GM21619 (cell line): ENCODE measurements at regions not wholly inside any gene's neighbourhood (a gene's known extent, or its start where the extent isn't known, plus 50 kb on each side); places are given as distances from the start of the nearest gene placed in this dataset.

Experiments
- ATAC-seq: cut with Tn5 transposase; IDR thresholded peaks from one replicate; pipeline ENCODE4 v1.9.1; 2021; ENCODE audit not compliant: unreplicated experiment

DNA sequence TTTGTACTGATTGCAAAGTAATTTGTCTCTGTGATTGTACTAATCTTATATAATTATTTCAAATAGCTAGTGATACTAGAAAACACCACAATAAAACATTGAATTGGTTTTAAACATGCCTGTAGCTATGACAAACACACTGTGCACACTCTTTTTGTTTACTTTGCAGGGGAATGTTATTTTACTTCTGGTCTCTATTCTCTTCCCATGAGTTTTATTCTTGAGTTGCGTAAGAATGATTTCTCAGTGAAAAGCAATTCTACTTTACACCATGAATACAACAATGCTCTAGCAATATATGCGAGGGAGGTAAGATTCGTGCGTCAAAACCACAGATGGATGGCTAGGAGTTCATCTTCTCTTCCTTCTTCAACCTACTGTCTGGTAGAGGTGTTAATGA, 68.4 kb upstream of the PHACTR1 start:
- ATAC-seq: no peak

DNA sequence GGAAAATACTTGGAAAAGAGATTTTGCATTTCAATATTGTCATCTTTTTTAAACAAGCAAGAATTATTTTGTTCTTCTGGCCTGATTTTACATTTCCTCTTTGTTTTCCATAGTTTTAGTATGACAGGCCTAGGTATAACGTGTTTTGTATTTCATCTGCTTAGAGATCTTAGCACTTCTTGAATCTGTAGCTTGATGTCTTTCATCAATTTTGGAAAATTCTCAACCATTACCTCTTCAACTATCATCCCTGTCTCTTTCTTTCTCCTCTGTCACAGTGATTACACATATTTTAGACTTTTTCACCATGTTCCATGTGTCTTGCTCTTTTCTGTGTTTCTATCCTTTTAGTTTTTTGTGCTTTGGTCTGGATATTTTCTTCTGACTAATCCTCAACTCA, 67.2 kb upstream of the PHACTR1 start:
- ATAC-seq: no peak

DNA sequence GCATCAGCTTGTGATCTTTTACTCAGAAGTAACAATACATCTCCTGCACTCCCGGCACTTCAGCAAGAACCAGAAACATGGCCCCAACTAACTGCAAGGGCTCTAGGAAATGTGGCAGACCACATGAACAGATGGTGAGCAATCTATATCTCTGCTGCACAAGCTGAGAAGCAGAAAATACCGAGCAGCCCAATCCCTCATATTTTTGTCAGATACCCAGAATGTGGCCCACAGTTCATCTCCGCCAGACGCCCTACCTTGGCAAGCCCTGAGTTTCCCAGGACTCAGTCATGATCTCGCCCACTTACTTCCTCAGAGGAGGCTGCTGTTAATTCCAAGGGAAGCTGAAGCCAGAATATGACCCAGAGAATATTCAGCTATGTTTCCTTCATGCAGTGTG, 63.1 kb upstream of the PHACTR1 start:
- no peak for ATAC-seq

DNA sequence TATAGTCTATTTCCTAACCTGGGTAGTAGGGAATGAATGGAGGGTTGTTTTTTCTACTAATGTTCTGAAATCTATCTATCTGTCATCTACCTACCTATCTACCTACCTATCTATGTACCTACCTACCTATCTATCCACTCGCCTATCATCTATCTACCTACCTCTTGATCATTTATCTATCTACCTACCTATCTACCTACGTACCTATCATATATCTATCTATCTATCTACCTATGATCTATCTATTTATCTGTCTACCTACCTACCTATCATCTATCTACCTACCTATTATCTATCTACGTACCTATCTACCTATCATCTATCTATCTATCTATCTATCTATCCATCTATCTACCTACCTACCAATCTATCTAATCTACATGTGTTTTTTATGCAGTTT, 62.5 kb upstream of the PHACTR1 start:
- ATAC-seq: no peak

DNA sequence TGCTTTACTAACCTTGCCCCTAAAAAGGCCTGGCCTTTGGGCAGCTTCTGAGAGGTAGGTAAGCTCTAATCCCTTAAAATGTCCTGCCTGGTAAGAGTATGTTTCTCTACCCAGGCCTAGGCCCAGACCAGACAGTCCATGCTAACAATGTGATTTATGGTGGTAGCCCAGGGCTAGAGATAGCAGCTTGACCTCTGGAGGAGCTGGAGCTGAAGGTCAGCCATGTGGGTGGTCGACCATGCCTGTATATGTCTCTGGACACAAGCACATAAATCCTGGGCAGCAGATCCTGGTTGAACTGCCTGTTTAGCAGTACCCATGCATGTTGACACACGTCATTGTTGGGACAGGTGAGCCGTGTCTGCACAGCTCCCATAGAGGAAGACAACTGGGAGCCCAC, 62.1 kb upstream of the PHACTR1 start:
- ATAC-seq: no peak

DNA sequence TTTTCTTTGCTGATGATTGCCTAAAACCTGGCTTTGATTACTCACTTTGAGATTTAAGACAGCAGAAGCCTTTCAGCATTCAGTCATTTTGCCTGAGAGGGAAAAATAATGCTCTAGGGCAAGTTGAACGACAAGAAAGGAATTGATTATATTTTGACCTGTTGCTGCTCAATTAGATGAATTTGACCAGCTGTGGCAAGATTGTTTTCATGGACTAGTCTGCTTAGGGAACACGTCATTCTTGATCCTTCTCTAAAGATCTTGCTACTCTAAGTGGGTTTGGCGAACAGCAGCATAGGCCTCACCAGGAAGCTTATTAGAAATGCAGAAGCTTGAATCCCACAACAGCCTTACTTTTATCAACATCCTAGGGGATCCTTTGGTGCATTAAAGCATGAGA, 59.7 kb upstream of the PHACTR1 start:
- no peak for ATAC-seq

DNA sequence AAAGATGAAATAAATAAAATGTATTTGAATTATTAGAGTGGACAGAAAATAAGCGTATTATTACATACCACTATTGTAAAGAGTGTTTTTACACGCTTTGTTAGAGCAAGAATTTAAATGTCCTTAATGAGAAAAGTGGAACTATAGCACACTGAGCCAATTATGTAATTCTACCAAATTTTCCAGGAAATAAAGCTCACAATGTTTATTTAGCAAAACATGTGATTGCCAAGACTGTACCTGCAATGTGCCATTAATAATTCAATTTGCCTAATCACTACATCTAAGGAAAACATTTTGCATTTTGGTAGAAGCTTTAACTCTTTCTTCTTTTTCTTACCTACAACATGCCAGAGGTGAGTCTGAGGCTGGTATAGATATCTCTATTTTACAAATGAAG, 58.7 kb upstream of the PHACTR1 start:
- ATAC-seq: no peak

DNA sequence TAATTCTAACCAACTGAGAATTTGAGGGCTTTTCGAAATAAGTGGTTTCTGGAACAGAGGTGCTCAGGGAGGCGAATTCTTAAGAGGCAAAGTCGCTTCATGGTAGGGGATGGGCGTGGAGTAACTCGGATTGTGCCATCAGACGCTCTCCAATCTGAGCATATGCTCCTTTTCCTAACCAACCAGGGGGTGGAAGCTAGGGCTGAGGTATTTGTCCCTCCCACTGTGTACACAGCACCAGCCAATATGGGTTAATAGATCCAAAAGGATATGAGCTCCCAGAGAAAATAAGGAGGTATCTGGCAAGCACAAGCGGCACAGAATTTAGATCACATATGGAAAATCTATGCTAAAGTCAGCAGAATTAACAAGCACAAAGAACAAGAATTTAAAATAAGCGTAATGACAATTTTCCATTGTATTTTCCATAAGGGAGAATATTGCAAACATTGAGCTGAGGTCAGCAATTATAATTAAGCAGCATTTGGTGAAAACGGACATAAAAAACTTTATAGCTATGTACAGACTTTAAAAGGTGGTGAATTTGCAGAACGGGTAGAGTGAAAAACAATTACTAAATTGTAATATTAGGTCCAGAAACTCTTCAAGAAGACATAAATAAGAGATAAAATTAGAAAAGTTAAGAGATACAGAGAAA, 55.0 kb upstream of the PHACTR1 start:
- no peak for ATAC-seq
